Tibial nerve (tissue), 4 donors: ENCODE measurements at regions not wholly inside any gene's neighbourhood (a gene's known extent, or its start where the extent isn't known, plus 50 kb on each side); places are given as distances from the start of the nearest gene placed in this dataset.

Experiments
- DNase-seq, 2 donors: peaks; one replicate each; pipeline ENCODE4 v3.0.0-alpha.2; 2019; ENCODE audit warnings: low spot score in 2 of 2
- H3K27ac ChIP-seq, 4 donors: fragments of 200-600 bp; sonication (generic) in 3 of 4; one replicate each; pipeline ENCODE4 v1.5.1; 2017 to 2019; ENCODE audit warnings: mild to moderate bottlenecking in 1 of 4
- H3K27me3 ChIP-seq, 2 donors: fragments of 200-600 bp; sonication (generic) in 1 of 2; one replicate each; pipeline versions ENCODE4 v1.5.1 to v1.6.0; 2017 to 2019
- H3K36me3 ChIP-seq, 3 donors: fragments of 200-600 bp; sonication (generic); one replicate each; pipeline ENCODE4 v1.5.1; 2018 to 2019
- H3K4me1 ChIP-seq, 4 donors: fragments of 200-600 bp; sonication (generic) in 3 of 4; one replicate each; pipeline ENCODE4 v1.5.1; 2017 to 2019
- H3K4me3 ChIP-seq, 4 donors: fragments of 200-600 bp; sonication (generic) in 3 of 4; one replicate each; pipeline ENCODE4 v1.5.1; 2017 to 2019; ENCODE audit warnings: mild to moderate bottlenecking in 1 of 4, moderate library complexity in 1 of 4
- H3K9me3 ChIP-seq, 4 donors: fragments of 200-600 bp; sonication (generic) in 3 of 4; one replicate each; pipeline ENCODE4 v1.5.1; 2017 to 2019
- EP300 ChIP-seq, 2 donors: sonication (generic); formaldehyde crosslinking; IDR thresholded peaks; one replicate each; pipeline ENCODE4 v1.6.1; 2017; ENCODE audit warnings: antibody characterized with exemption in 2 of 2, mild to moderate bottlenecking in 1 of 2
- POLR2A ChIP-seq, 2 donors: fragments of 450-650 bp; IDR thresholded peaks; one replicate each; pipeline ENCODE4 v1.6.1; 2017; ENCODE audit warnings: antibody characterized with exemption in 2 of 2, mild to moderate bottlenecking in 2 of 2, moderate library complexity in 2 of 2
- WGBS, 2 donors: methylation state at CpG; one replicate each; pipeline ENCODE4 v1.1.5; 2018; 5-methylcytosine and 5-hydroxymethylcytosine counted together
- TF ChIP-seq, protein P1 (sequence below), 5 experiments: fragments of 200-600 bp in 3 of 5; fragments of 450-650 bp in 2 of 5; sonication (generic) in 3 of 5; IDR thresholded peaks; one replicate each; pipeline ENCODE4 v1.5.1; 2016 to 2019; ENCODE audit warnings: antibody characterized with exemption in 5 of 5, mild to moderate bottlenecking in 3 of 5, moderate library complexity in 2 of 5

DNA sequence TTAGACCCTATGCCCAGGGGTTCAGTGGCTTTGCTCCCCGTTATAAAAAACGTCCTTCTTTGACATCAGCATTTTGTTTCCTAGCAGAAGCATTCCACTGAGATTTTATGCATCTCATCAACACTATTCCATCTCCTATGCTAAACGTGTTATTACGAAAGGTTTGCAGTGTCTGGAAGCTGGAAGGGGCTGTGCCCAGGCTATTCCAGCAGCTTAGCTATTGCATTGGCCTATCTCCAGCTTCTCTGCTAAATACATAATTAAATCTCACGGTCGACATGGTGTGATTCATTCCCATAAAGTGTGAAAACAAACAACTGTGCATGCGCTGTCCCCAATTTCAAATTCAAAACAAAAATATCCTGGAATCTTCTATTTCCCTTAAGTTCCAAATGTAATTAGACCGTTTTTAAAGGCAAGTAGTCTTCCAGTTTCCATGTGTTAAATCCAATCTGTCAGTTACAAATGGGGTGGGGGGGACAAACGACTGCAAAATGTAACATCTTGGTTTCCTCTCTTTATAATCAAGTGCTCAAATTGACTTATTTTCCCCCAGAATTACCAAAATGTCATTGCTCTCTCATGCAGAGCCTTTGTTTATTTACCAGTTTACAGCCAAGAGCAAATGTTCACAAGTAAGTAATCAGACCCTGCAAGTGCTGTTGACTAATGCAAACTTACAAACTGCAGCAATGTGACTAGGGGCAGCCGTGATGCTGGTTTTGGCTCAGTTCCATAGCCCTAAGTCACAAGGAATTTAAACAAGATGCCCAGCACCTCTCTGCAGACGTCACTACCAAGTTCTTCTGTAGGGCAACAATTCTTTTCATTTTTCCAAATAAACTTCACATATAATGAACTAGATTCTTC is 212.3 kb upstream of the RORB start:
- Histone ChIP-seq H3K4me3 (no peak overlapping the region), H3K36me3 (no peaks in the 10 kb centered on the region), H3K9me3 (no peaks in the 10 kb centered on the region), H3K27me3 (no peaks in the 10 kb centered on the region), H3K27ac (no peak overlapping the region), H3K4me1 (peaks cover 0 to 4% (median 0%) of the 10 kb centered on the region in 4 donors)
- 29 to 30% methylated on average over 11 of the region's 11 CpGs for WGBS, 2 donors
- DNase-seq, result no peak
- TF ChIP-seq EP300 (IDR thresholded peaks at IDR 0.05), result no peak
- TF ChIP-seq POLR2A (IDR thresholded peaks at IDR 0.05), result no peak
- TF ChIP-seq, protein P1, sequence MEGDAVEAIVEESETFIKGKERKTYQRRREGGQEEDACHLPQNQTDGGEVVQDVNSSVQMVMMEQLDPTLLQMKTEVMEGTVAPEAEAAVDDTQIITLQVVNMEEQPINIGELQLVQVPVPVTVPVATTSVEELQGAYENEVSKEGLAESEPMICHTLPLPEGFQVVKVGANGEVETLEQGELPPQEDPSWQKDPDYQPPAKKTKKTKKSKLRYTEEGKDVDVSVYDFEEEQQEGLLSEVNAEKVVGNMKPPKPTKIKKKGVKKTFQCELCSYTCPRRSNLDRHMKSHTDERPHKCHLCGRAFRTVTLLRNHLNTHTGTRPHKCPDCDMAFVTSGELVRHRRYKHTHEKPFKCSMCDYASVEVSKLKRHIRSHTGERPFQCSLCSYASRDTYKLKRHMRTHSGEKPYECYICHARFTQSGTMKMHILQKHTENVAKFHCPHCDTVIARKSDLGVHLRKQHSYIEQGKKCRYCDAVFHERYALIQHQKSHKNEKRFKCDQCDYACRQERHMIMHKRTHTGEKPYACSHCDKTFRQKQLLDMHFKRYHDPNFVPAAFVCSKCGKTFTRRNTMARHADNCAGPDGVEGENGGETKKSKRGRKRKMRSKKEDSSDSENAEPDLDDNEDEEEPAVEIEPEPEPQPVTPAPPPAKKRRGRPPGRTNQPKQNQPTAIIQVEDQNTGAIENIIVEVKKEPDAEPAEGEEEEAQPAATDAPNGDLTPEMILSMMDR (IDR thresholded peaks at IDR 0.05), result no peak

DNA sequence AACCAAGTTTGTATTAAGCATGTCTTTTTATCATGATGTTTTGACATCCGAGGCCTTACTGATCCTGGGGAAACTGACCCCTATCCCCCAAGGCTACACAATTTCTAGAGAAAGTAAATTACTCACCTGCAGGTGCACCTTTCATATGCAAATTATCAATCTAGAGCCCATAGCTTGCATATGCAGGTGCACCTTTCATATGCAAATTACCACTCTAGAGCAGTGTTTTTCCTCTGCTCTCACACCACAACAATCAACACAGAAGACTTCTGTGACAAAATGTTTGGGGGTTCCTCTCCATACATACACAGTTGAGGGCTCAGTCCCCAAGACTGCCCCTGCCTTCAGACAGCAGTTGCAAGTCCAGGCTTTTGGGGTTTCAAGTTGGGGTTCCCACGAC is 203.7 kb upstream of the RORB start:
- Histone ChIP-seq H3K36me3 (no peaks in the 10 kb centered on the region), H3K4me1 (no peaks in the 10 kb centered on the region), H3K9me3 (no peaks in the 10 kb centered on the region), H3K27ac (no peak overlapping the region), H3K27me3 (no peaks in the 10 kb centered on the region), H3K4me3 (no peak overlapping the region)
- no peak for DNase-seq
- TF ChIP-seq POLR2A (IDR thresholded peaks at IDR 0.05), result no peak
- no peak for TF ChIP-seq EP300 (IDR thresholded peaks at IDR 0.05)
- TF ChIP-seq, protein P1 (IDR thresholded peaks at IDR 0.05), result no peak
- WGBS, 2 donors, result 88 to 92% methylated on average over 2 of the region's 2 CpGs

DNA sequence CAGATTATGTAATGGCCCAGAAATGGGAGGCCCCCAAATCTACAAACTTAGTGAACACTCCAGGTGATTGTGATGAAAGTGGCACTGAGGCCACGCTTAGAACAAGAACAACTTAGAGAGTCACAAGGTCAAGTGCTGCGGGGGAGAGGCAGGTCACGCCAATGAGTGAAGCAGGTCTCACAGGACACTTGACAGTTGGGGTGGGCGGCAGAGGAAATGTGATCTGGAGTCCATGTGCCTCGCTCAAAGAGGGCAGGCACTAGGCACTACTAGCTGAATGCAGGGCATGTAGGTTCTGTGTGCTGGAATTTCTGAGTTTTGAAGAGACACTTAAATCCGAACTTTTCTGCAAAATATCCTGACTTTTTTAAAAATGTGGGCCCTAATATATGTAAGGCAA is 193.2 kb upstream of the RORB start:
- H3K27ac ChIP-seq, result no peak overlapping the region
- WGBS, 2 donors, result 72 to 74% methylated on average over 6 of the region's 6 CpGs
- H3K4me1 ChIP-seq, result peaks cover 0 to 7% (median 0%) of the 10 kb centered on the region in 4 donors
- H3K4me3 ChIP-seq, result no peak overlapping the region
- TF ChIP-seq EP300 (IDR thresholded peaks at IDR 0.05), result no peak
- no peak for TF ChIP-seq POLR2A (IDR thresholded peaks at IDR 0.05)
- TF ChIP-seq, protein P1 (IDR thresholded peaks at IDR 0.05), result no peak
- no peaks in the 10 kb centered on the region for H3K27me3 ChIP-seq
- H3K36me3 ChIP-seq, result no peaks in the 10 kb centered on the region
- H3K9me3 ChIP-seq, result no peaks in the 10 kb centered on the region
- no peak for DNase-seq

DNA sequence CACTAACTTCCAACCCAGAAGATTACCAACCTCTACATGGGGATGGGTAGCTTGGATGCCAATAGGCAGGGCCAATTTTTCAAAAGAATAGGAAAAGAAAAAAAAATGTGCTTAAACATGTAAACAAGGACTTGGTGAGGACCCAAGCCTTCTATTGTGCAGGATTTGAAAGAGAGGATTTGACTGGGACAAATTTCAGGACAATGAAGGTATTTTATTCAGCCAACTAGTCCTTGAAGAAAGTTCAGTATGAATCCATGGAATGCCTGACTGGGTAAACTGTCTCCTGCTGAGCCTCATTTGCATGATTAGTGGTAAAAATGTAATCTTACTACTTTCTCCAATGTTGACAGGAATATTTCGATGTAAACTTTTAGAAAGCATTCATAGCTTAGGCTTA is 192.5 kb upstream of the RORB start:
- no peak for DNase-seq
- Histone ChIP-seq H3K9me3 (no peaks in the 10 kb centered on the region), H3K27ac (no peak overlapping the region), H3K27me3 (no peaks in the 10 kb centered on the region), H3K4me1 (peaks cover 0 to 7% (median 0%) of the 10 kb centered on the region in 4 donors), H3K4me3 (no peak overlapping the region), H3K36me3 (no peaks in the 10 kb centered on the region)
- WGBS, 2 donors, result 52 to 53% methylated on average over 1 of the region's 1 CpG
- TF ChIP-seq EP300 (IDR thresholded peaks at IDR 0.05), result no peak
- TF ChIP-seq, protein P1 (IDR thresholded peaks at IDR 0.05), result no peak
- TF ChIP-seq POLR2A (IDR thresholded peaks at IDR 0.05), result no peak

DNA sequence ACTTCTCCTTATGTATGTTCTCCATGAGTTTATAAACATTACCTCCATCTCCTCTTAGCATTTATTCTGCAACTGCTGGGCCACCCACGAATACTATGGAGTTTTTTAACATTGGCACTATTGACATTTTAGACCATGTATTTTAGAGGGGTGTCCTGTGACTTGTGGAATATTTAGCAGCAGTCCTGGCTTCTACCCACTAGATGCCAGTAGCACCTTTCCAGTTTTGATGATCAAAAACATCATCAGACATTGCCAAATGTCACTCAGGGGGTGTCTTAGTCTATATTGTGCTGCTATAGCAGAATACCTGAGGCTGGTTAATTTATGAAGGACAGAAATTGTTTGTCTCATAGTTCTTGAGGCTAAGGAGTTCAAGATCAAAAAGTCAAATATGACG is 187.5 kb upstream of the RORB start:
- no peaks in the 10 kb centered on the region for H3K36me3 ChIP-seq
- TF ChIP-seq, protein P1 (IDR thresholded peaks at IDR 0.05), result no peak
- TF ChIP-seq EP300 (IDR thresholded peaks at IDR 0.05) (no peak), POLR2A (IDR thresholded peaks at IDR 0.05) (no peak)
- no peaks in the 10 kb centered on the region for H3K27me3 ChIP-seq
- WGBS, 2 donors, result 62 to 79% methylated on average over 2 of the region's 2 CpGs
- H3K4me3 ChIP-seq, result no peak overlapping the region
- H3K4me1 ChIP-seq, result peaks cover 0 to 5% (median 0%) of the 10 kb centered on the region in 4 donors
- no peak for DNase-seq
- H3K9me3 ChIP-seq, result peaks cover 0 to 2% (median 0%) of the 10 kb centered on the region in 4 donors
- H3K27ac ChIP-seq, result no peak overlapping the region
